Fibroblast of villous mesenchyme (primary cell): ENCODE measurements at regions not wholly inside any gene's neighbourhood (a gene's known extent, or its start where the extent isn't known, plus 50 kb on each side); places are given as distances from the start of the nearest gene placed in this dataset.
"Not testable (repeated sequence)": the region's sequence is repeated elsewhere in the genome, so short reads cannot be mapped to it uniquely, and the experiment has no call there.

Source experiments
- DNase-seq: peaks from one replicate; pipeline ENCODE4 v3.0.0-alpha.2; 2010; ENCODE audit warnings: low read depth
- H3K4me3 ChIP-seq: 2 replicates; pipeline ENCODE4 v1.5.1; 2011; ENCODE audit warnings: low read depth, mild to moderate bottlenecking, low read length
- CTCF ChIP-seq: IDR thresholded peaks from 2 replicates; pipeline ENCODE4 v1.5.1; 2012; ENCODE audit warnings: low read depth, mild to moderate bottlenecking, low read length; ENCODE audit not compliant: insufficient read depth

GRCh38 chr16:76856112-76856511 is 334.9 kb upstream of the MON1B start:
- no peak for TF ChIP-seq CTCF
- H3K4me3 ChIP-seq = no peak overlapping the region
- no peak for DNase-seq

GRCh38 chr16:76857402-76857801 is 333.6 kb upstream of the MON1B start:
- no peak for TF ChIP-seq CTCF
- no peak overlapping the region for H3K4me3 ChIP-seq
- DNase-seq = no peak

GRCh38 chr16:76862901-76863300 is 328.1 kb upstream of the MON1B start:
- no peak for DNase-seq
- no peak for TF ChIP-seq CTCF
- H3K4me3 ChIP-seq = no peak overlapping the region

- no peak for TF ChIP-seq CTCF
- no peak for DNase-seq
- H3K4me3 ChIP-seq = no peak overlapping the region
Measured at GRCh38 chr16:76866994-76867393, 324.0 kb upstream of the MON1B start.

- TF ChIP-seq CTCF = no peak
- H3K4me3 ChIP-seq = no peak overlapping the region
- DNase-seq = no peak
Measured at GRCh38 chr16:76875898-76876297, 315.1 kb upstream of the MON1B start.

GRCh38 chr16:76879420-76879819 is 311.6 kb upstream of the MON1B start:
- no peak overlapping the region for H3K4me3 ChIP-seq
- no peak for DNase-seq
- TF ChIP-seq CTCF = no peak

- DNase-seq, H3K4me3 ChIP-seq: not testable (repeated sequence)
Measured at GRCh38 chr16:76880523-76880922, 310.5 kb upstream of the MON1B start.
